HCT116 (cell line): ENCODE measurements at regions not wholly inside any gene's neighbourhood (a gene's known extent, or its start where the extent isn't known, plus 50 kb on each side); places are given as distances from the start of the nearest gene placed in this dataset.
A peak's percentile ranks its signal among the peaks of the same experiment; 100 is the strongest.

Source experiments
- ATAC-seq: fragments of 200-7000 bp; cut with Tn5 transposase; 2 replicates; pipeline ENCODE4 v1.9.1; 2020; ENCODE audit warnings: mild to moderate bottlenecking, moderate library complexity
- BruUV-seq: library from RNA; stranded (reverse); fragments of 400-500 nt; replicated peaks from 2 replicates; lab custom pipeline; 2021; lab: Mats Ljungman, UMichigan
- CTCF ChIA-PET: fragments of 300-600 bp; sonication (Branson Sonifier 250); formaldehyde crosslinking; loops from one replicate; lab custom pipeline; 2021; ENCODE audit warnings: antibody characterized with exemption; lab: Charles Lee
- POLR2A ChIA-PET: fragments of 300-600, 350-600 bp; sonication (Branson Sonifier 250); formaldehyde crosslinking; loops from one replicate; lab custom pipeline; 2021; ENCODE audit warnings: antibody characterized with exemption; lab: Charles Lee
- RAD21 ChIA-PET, 2 experiments: fragments of 300-600 bp; sonication (Branson Sonifier 250); formaldehyde crosslinking; loops; one replicate each; lab custom pipeline; 2023; ENCODE audit warnings: low total read pairs in 2 of 2; ENCODE audit not compliant: uncharacterized antibody in 2 of 2, unreplicated experiment in 2 of 2, low non-redundant PET in 1 of 2; lab: Charles Lee
- DNase-seq: peaks from one replicate; pipeline ENCODE4 v3.0.0-alpha.2; 2010; ENCODE audit warnings: low read depth, low spot score
- H2AFZ ChIP-seq: fragments of 200-600 bp; shearing (Covaris generic), sonication (generic); 2 replicates; pipeline ENCODE4 v1.6.1; 2017; ENCODE audit warnings: low read depth, mixed run types, mixed read lengths, antibody characterized with exemption, low read length; ENCODE audit not compliant: poor library complexity, severe bottlenecking
- H3K27ac ChIP-seq: 2 replicates; pipeline ENCODE4 v1.5.1; 2012; ENCODE audit warnings: low read depth, low read length
- H3K27me3 ChIP-seq: fragments of 200-600 bp; sonication (generic); 2 replicates; pipeline ENCODE4 v1.6.1; 2016; ENCODE audit warnings: mixed run types, low read length, mixed read lengths; ENCODE audit not compliant: insufficient read depth
- H3K36me3 ChIP-seq, 2 experiments: fragments of 200-500 bp in 1 of 2; fragments of 200-600 bp in 1 of 2; sonication (Bioruptor generic) in 1 of 2; sonication (generic) in 1 of 2; 2 replicates each; pipeline versions ENCODE4 v1.5.1 to v1.6.1; 2014 to 2016; ENCODE audit warnings: low read length in 2 of 2, inconsistent platforms in 1 of 2, mixed read lengths in 1 of 2, mixed run types in 1 of 2; ENCODE audit not compliant: insufficient read depth in 2 of 2, control insufficient read depth in 1 of 2
- H3K4me1 ChIP-seq, 2 experiments: fragments of 200-600 bp in 1 of 2; sonication (generic) in 1 of 2; 2 replicates each; pipeline versions ENCODE4 v1.5.1 to v1.6.1; 2012 to 2017; ENCODE audit warnings: low read length in 2 of 2, inconsistent platforms in 1 of 2, mild to moderate bottlenecking in 1 of 2, mixed read lengths in 1 of 2, mixed run types in 1 of 2, moderate library complexity in 1 of 2; ENCODE audit not compliant: insufficient read depth in 2 of 2, control insufficient read depth in 1 of 2
- H3K4me2 ChIP-seq: fragments of 200-600 bp; sonication (generic); 2 replicates; pipeline ENCODE4 v1.6.1; 2017; ENCODE audit warnings: mixed run types, low read length, mixed read lengths
- H3K4me3 ChIP-seq, 2 experiments: fragments of 200-600 bp in 1 of 2; sonication (generic) in 1 of 2; replicated peaks in 1 of 2; 2 replicates each; pipeline ENCODE4 v1.5.1; 2011 to 2016; ENCODE audit warnings: low read length in 2 of 2, control low read depth in 1 of 2, low read depth in 1 of 2, mild to moderate bottlenecking in 1 of 2, mixed read lengths in 1 of 2, mixed run types in 1 of 2
- H3K79me2 ChIP-seq: fragments of 200-600 bp; sonication (generic); 2 replicates; pipeline ENCODE4 v1.6.1; 2017; ENCODE audit warnings: mild to moderate bottlenecking, mixed run types, low read length, moderate library complexity, mixed read lengths; ENCODE audit not compliant: insufficient read depth
- H3K9ac ChIP-seq: fragments of 200-600 bp; sonication (generic); 2 replicates; pipeline ENCODE4 v1.6.1; 2016; ENCODE audit warnings: low read length, mixed read lengths
- H3K9me2 ChIP-seq: fragments of 200-600 bp; sonication (generic), shearing (Covaris generic); 2 replicates; pipeline ENCODE4 v1.6.1; 2017; ENCODE audit warnings: mixed run types, mild to moderate bottlenecking, moderate library complexity; ENCODE audit not compliant: insufficient read depth
- H3K9me3 ChIP-seq, 2 experiments: fragments of 200-500 bp in 1 of 2; fragments of 200-600 bp in 1 of 2; sonication (Bioruptor generic) in 1 of 2; sonication (generic) in 1 of 2; 2 replicates each; pipeline ENCODE4 v1.6.1; 2014 to 2017; ENCODE audit warnings: low read length in 2 of 2, mixed read lengths in 2 of 2, inconsistent platforms in 1 of 2, low read depth in 1 of 2, mild to moderate bottlenecking in 1 of 2, mixed run types in 1 of 2, moderate library complexity in 1 of 2; ENCODE audit not compliant: control insufficient read depth in 1 of 2, insufficient read depth in 1 of 2
- H4K20me1 ChIP-seq: fragments of 200-600 bp; sonication (generic), shearing (Covaris generic); 2 replicates; pipeline ENCODE4 v1.6.1; 2017; ENCODE audit warnings: mixed run types, mild to moderate bottlenecking, moderate library complexity; ENCODE audit not compliant: insufficient read depth
- ATF3 ChIP-seq: IDR thresholded peaks from 2 replicates; pipeline ENCODE4 v1.6.1; 2012
- CBX3 ChIP-seq: IDR thresholded peaks from 2 replicates; pipeline ENCODE4 v1.6.1; 2012; ENCODE audit warnings: low read depth
- CEBPB ChIP-seq: IDR thresholded peaks from 2 replicates; pipeline ENCODE4 v1.6.1; 2012; ENCODE audit warnings: low read depth
- CTCF ChIP-seq, 3 experiments: fragments of 200-600 bp in 1 of 3; sonication (generic) in 1 of 3; IDR thresholded peaks in 2 of 3; conservative IDR thresholded peaks in 1 of 3; 2 replicates each; pipeline ENCODE4 v1.5.1; 2012 to 2017; ENCODE audit warnings: low read depth in 2 of 3, low read length in 2 of 3, antibody characterized with exemption in 1 of 3, borderline replicate concordance in 1 of 3, control low read depth in 1 of 3, mild to moderate bottlenecking in 1 of 3, mixed read lengths in 1 of 3, mixed run types in 1 of 3, moderate library complexity in 1 of 3; ENCODE audit not compliant: insufficient read depth in 1 of 3
- EGR1 ChIP-seq: IDR thresholded peaks from 2 replicates; pipeline ENCODE4 v1.6.1; 2012; ENCODE audit warnings: low read depth
- EZH2phosphoT487 ChIP-seq: fragments of 200-600 bp; IDR thresholded peaks from 2 replicates; pipeline ENCODE4 v1.6.1; 2018; ENCODE audit warnings: antibody characterized with exemption, borderline replicate concordance
- POLR2A ChIP-seq: IDR thresholded peaks from 2 replicates; pipeline ENCODE4 v1.7.0; 2011; ENCODE audit warnings: borderline replicate concordance; ENCODE audit not compliant: insufficient read depth, insufficient read length; ENCODE audit errors: extremely low read depth
- POLR2AphosphoS5 ChIP-seq: IDR thresholded peaks from 2 replicates; pipeline ENCODE4 v1.6.1; 2011; ENCODE audit warnings: mild to moderate bottlenecking, low read depth, low read length, moderate library complexity
- REST ChIP-seq: IDR thresholded peaks from 2 replicates; pipeline ENCODE4 v1.6.1; 2012; ENCODE audit warnings: low read depth
- SP1 ChIP-seq: IDR thresholded peaks from 2 replicates; pipeline ENCODE4 v1.6.1; 2012; ENCODE audit warnings: low read depth
- SRF ChIP-seq: IDR thresholded peaks from 2 replicates; pipeline ENCODE4 v1.6.1; 2012; ENCODE audit warnings: low read depth
- YY1 ChIP-seq: IDR thresholded peaks from 2 replicates; pipeline ENCODE4 v1.6.1; 2011; ENCODE audit warnings: low read length, low read depth, moderate library complexity, mild to moderate bottlenecking; ENCODE audit not compliant: insufficient replicate concordance; ENCODE audit errors: extremely low read depth
- ZNF274 ChIP-seq: fragments of 200-500 bp; sonication (Bioruptor generic); IDR thresholded peaks from 2 replicates; pipeline ENCODE4 v1.6.1; 2014; ENCODE audit warnings: mild to moderate bottlenecking, low read depth, low read length, inconsistent platforms
- intact Hi-C: fragments of 100-400 bp; cut with micrococcal nuclease; formaldehyde crosslinking; loops from 2 replicates; pipeline ENCODE4 v1.10.0; 2022

- H3K79me2 ChIP-seq = no peaks in the 10 kb centered on the region
- POLR2A ChIA-PET = interaction anchor here (1.2 to 1.3 kb wide), 2 partner anchors 23 to 1021 kb away, joined by 3 to 4 read pairs; no protein-coding TSS in a partner anchor
Observed at GRCh38 chr2:177149155-177149503, 63.5 kb upstream of the HNRNPA3 start.

GRCh38 chr2:177153805-177154204 lies 58.8 kb upstream of the HNRNPA3 start:
- intact Hi-C loops = no loop called here
- no peaks in the 10 kb centered on the region for H3K9me3 ChIP-seq
- H4K20me1 ChIP-seq = no peaks in the 10 kb centered on the region
- ATAC-seq (no peak), DNase-seq (no peak)
- no peak overlapping the region for H3K4me2 ChIP-seq
- ChIA-PET POLR2A (no interaction called here), CTCF (interaction anchor here (1.0 kb wide), 1 partner anchor 11 kb away, joined by 5 read pairs; no protein-coding TSS in a partner anchor), RAD21 (no interaction called here)
- peaks cover 0 to under 1% of the 10 kb centered on the region in 2 experiments; a peak in 2 of 4 replicates for H3K4me1 ChIP-seq
- H3K27ac ChIP-seq = no peak overlapping the region
- H3K9me2 ChIP-seq = no peaks in the 10 kb centered on the region
- no peak overlapping the region for H2AFZ ChIP-seq
- H3K79me2 ChIP-seq = no peaks in the 10 kb centered on the region
- H3K9ac ChIP-seq = no peak overlapping the region
- no peaks in the 10 kb centered on the region for H3K36me3 ChIP-seq
- no peak overlapping the region for H3K4me3 ChIP-seq
- no peaks in the 10 kb centered on the region for H3K27me3 ChIP-seq
- BruUV-seq = no TSS peak
- TF ChIP-seq ATF3 (no peak), POLR2AphosphoS5 (no peak), YY1 (no peak), CBX3 (no peak), EGR1 (no peak), POLR2A (no peak), SRF (no peak), CEBPB (no peak), CTCF (IDR thresholded peaks at IDR 0.05 in 2 of 3, conservative IDR thresholded peaks at IDR 0.05 in 1 of 3; ENCODE audit: borderline replicate concordance in 1 of 3, insufficient read depth in 1 of 3, low read depth in 2 of 3, low read length in 2 of 3) (no peak), REST (no peak)

More at GRCh38 chr2:177149155-177149503, 63.5 kb upstream of the HNRNPA3 start:
- DNase-seq (no peak), ATAC-seq (no peak)
- Histone ChIP-seq H3K4me2 (peak overlapping the region; percentile 82), H3K9me3 (no peaks in the 10 kb centered on the region), H4K20me1 (no peaks in the 10 kb centered on the region), H3K9ac (no peak overlapping the region), H2AFZ (peak overlapping the region; percentile 76), H3K36me3 (no peaks in the 10 kb centered on the region), H3K27me3 (no peaks in the 10 kb centered on the region), H3K4me3 (peak overlapping the region in 1 of 2 experiments; percentile 51; a peak in 2 of 4 replicates), H3K27ac (no peak overlapping the region), H3K4me1 (peaks cover 0 to 8% of the 10 kb centered on the region in 2 experiments; a peak in 2 of 4 replicates), H3K9me2 (no peaks in the 10 kb centered on the region)
- ChIA-PET RAD21 (interaction anchor here (0.7 to 0.9 kb wide), 3 partner anchors 495 to 1022 kb away, joined by 3 to 5 read pairs (median 3); no protein-coding TSS in a partner anchor), CTCF (interaction anchor here (0.7 to 4.4 kb wide), 33 partner anchors 8 to 1028 kb away, joined by 3 to 36 read pairs (median 5); no protein-coding TSS in a partner anchor)
- TF ChIP-seq CEBPB (no peak), EGR1 (0 out of 2 replicates have a peak, but pooled peaks have one; percentile 5), EZH2phosphoT487 (no peak), ATF3 (no peak), ZNF274 (no peak), SRF (0 out of 2 replicates have a peak, but pooled peaks have one; percentile 14), SP1 (no peak)
- intact Hi-C loops = loop anchor here (5.0 to 10.0 kb wide), 6 partner anchors 122 to 694 kb away; no protein-coding TSS in a partner anchor
- no TSS peak for BruUV-seq
